Stimulated activated CD8-positive, alpha-beta memory T cell treated with anti-CD3 and anti-CD28 coated beads, Interleukin-2, amount 100 ng/mL, for 48 hours (primary cell): ENCODE measurements at regions not wholly inside any gene's neighbourhood (a gene's known extent, or its start where the extent isn't known, plus 50 kb on each side); places are given as distances from the start of the nearest gene placed in this dataset.
"Not testable (repeated sequence)": the region's sequence is repeated elsewhere in the genome, so short reads cannot be mapped to it uniquely, and the experiment has no call there.

Source experiments
- DNase-seq, 2 donors: peaks; one replicate each; pipeline ENCODE4 v3.0.0-alpha.2; 2020; ENCODE audit warnings: low read depth in 2 of 2

- DNase-seq = no peak
Observed at GRCh38 chr17:34012709-34013375, 242.2 kb upstream of the CCL2 start.

- no peak for DNase-seq
Observed at GRCh38 chr17:34015253-34015652, 239.8 kb upstream of the CCL2 start.

- no peak for DNase-seq
Observed at GRCh38 chr17:34024386-34024785, 230.7 kb upstream of the CCL2 start.

- no peak for DNase-seq
Observed at GRCh38 chr17:34024806-34025551, 230.1 kb upstream of the CCL2 start.

GRCh38 chr17:34030601-34031000 is 224.5 kb upstream of the CCL2 start:
- DNase-seq = not testable (repeated sequence)

GRCh38 chr17:34032305-34032704 is 222.8 kb upstream of the CCL2 start:
- DNase-seq = not testable (repeated sequence)

- not testable (repeated sequence) for DNase-seq
Observed at GRCh38 chr17:34038786-34039185, 216.3 kb upstream of the CCL2 start.

GRCh38 chr17:34039213-34039612 is 215.9 kb upstream of the CCL2 start:
- not testable (repeated sequence) for DNase-seq

GRCh38 chr17:34039759-34040555 is 215.1 kb upstream of the CCL2 start:
- not testable (repeated sequence) for DNase-seq

GRCh38 chr17:34045990-34046389 is 209.1 kb upstream of the CCL2 start:
- DNase-seq = no peak

- no peak for DNase-seq
Observed at GRCh38 chr17:34051046-34051445, 204.0 kb upstream of the CCL2 start.

GRCh38 chr17:34054495-34054894 is 200.6 kb upstream of the CCL2 start:
- DNase-seq = no peak

- no peak for DNase-seq
Observed at GRCh38 chr17:34055606-34056005, 199.5 kb upstream of the CCL2 start.

- no peak for DNase-seq
Observed at GRCh38 chr17:34059423-34060220, 195.5 kb upstream of the CCL2 start.

GRCh38 chr17:34066528-34066927 is 188.6 kb upstream of the CCL2 start:
- DNase-seq = no peak

GRCh38 chr17:34067011-34067410 is 188.1 kb upstream of the CCL2 start:
- DNase-seq = no peak

- no peak for DNase-seq
Observed at GRCh38 chr17:34068571-34068970, 186.5 kb upstream of the CCL2 start.

- DNase-seq = no peak
Observed at GRCh38 chr17:34070712-34071111, 184.4 kb upstream of the CCL2 start.

- DNase-seq = no peak
Observed at GRCh38 chr17:34071886-34072420, 183.1 kb upstream of the CCL2 start.

- no peak for DNase-seq
Observed at GRCh38 chr17:34075076-34075475, 180.0 kb upstream of the CCL2 start.
